HEK293 (cell line): ENCODE measurements at regions not wholly inside any gene's neighbourhood (a gene's known extent, or its start where the extent isn't known, plus 50 kb on each side); places are given as distances from the start of the nearest gene placed in this dataset.

Experiments
- CTCF ChIA-PET: fragments of 350-600 bp; formaldehyde crosslinking; extraction: SDS; loops from one replicate; lab custom pipeline; 2021; ENCODE audit warnings: antibody characterized with exemption; lab: Yijun Ruan, JAX
- POLR2A ChIA-PET: fragments of 300-600 bp; formaldehyde crosslinking; extraction: SDS; loops from one replicate; lab custom pipeline; 2020; ENCODE audit warnings: antibody characterized with exemption, inconsistent platforms; lab: Yijun Ruan, JAX
- H3K27ac ChIP-seq: fragments of 200-500 bp; sonication (Bioruptor generic); 2 replicates; pipeline ENCODE4 v1.5.1; 2014; ENCODE audit warnings: low read depth, low read length, control low read depth, inconsistent platforms; ENCODE audit errors: extremely low read depth
- H3K36me3 ChIP-seq, 2 experiments: fragments of 200-500 bp in 1 of 2; sonication (Bioruptor generic) in 1 of 2; 1 replicate in 1 of 2; 2 replicates in 1 of 2; pipeline ENCODE4 v1.5.1; 2014 to 2017; ENCODE audit warnings: inconsistent platforms in 2 of 2, low read length in 2 of 2; ENCODE audit not compliant: control insufficient read depth in 2 of 2, insufficient read depth in 1 of 2
- H3K4me1 ChIP-seq: fragments of 200-500 bp; sonication (Bioruptor generic); 2 replicates; pipeline ENCODE4 v1.5.1; 2014; ENCODE audit warnings: mild to moderate bottlenecking, low read length, inconsistent platforms; ENCODE audit not compliant: control insufficient read depth, insufficient read depth
- H3K4me3 ChIP-seq: 2 replicates; pipeline ENCODE4 v1.5.1; 2011; ENCODE audit warnings: low read depth, mild to moderate bottlenecking, control low read depth, low read length, moderate library complexity
- H3K9me3 ChIP-seq: fragments of 200-500 bp; sonication (Bioruptor generic); 2 replicates; pipeline ENCODE4 v1.5.1; 2014; ENCODE audit warnings: low read depth, low read length, inconsistent platforms; ENCODE audit not compliant: control insufficient read depth, insufficient read depth
- GLIS1 ChIP-seq: fragments of 450-650 bp; formaldehyde crosslinking; IDR thresholded peaks from 2 replicates; pipeline ENCODE4 v1.5.1; 2016; ENCODE audit warnings: missing biosample characterization, missing genetic modification characterization
- SCRT1 ChIP-seq: fragments of 450-650 bp; formaldehyde crosslinking; IDR thresholded peaks from 2 replicates; pipeline ENCODE4 v1.5.1; 2016; ENCODE audit warnings: missing biosample characterization, missing genetic modification characterization, borderline replicate concordance
- SCRT2 ChIP-seq: fragments of 450-650 bp; formaldehyde crosslinking; IDR thresholded peaks from 2 replicates; pipeline ENCODE4 v1.5.1; 2016; ENCODE audit warnings: missing biosample characterization, missing genetic modification characterization
- SP2 ChIP-seq: fragments of 450-650 bp; formaldehyde crosslinking; IDR thresholded peaks from 2 replicates; pipeline ENCODE4 v1.5.1; 2016; ENCODE audit warnings: missing biosample characterization, missing genetic modification characterization
- ZBTB17 ChIP-seq: fragments of 450-650 bp; formaldehyde crosslinking; IDR thresholded peaks from 2 replicates; pipeline ENCODE4 v1.5.1; 2016; ENCODE audit warnings: missing biosample characterization, missing genetic modification characterization
- ZNF112 ChIP-seq: fragments of 450-650 bp; formaldehyde crosslinking; IDR thresholded peaks from 2 replicates; pipeline ENCODE4 v1.5.0; 2017; ENCODE audit warnings: missing biosample characterization, missing genetic modification characterization
- ZNF114 ChIP-seq: fragments of 450-650 bp; formaldehyde crosslinking; IDR thresholded peaks from 2 replicates; pipeline ENCODE4 v1.5.0; 2017; ENCODE audit warnings: missing biosample characterization, missing genetic modification characterization
- ZNF132 ChIP-seq: fragments of 450-650 bp; formaldehyde crosslinking; IDR thresholded peaks from 2 replicates; pipeline ENCODE4 v1.5.1; 2017; ENCODE audit warnings: missing biosample characterization, missing genetic modification characterization, borderline replicate concordance
- ZNF146 ChIP-seq: fragments of 450-650 bp; formaldehyde crosslinking; IDR thresholded peaks from 2 replicates; pipeline ENCODE4 v1.5.1; 2016; ENCODE audit warnings: missing biosample characterization, missing genetic modification characterization
- ZNF155 ChIP-seq: fragments of 450-650 bp; formaldehyde crosslinking; IDR thresholded peaks from 2 replicates; pipeline ENCODE4 v1.5.1; 2016; ENCODE audit warnings: missing biosample characterization, missing genetic modification characterization
- ZNF169 ChIP-seq: fragments of 450-650 bp; formaldehyde crosslinking; IDR thresholded peaks from 2 replicates; pipeline ENCODE4 v1.5.1; 2016; ENCODE audit warnings: missing biosample characterization, missing genetic modification characterization
- ZNF175 ChIP-seq: fragments of 450-650 bp; formaldehyde crosslinking; IDR thresholded peaks from 2 replicates; pipeline ENCODE4 v1.5.1; 2016; ENCODE audit warnings: missing biosample characterization, missing genetic modification characterization
- ZNF19 ChIP-seq: fragments of 450-650 bp; formaldehyde crosslinking; IDR thresholded peaks from 2 replicates; pipeline ENCODE4; 2016; ENCODE audit warnings: missing biosample characterization, missing genetic modification characterization, low read depth
- ZNF202 ChIP-seq: fragments of 450-650 bp; formaldehyde crosslinking; IDR thresholded peaks from 2 replicates; pipeline ENCODE4 v1.5.1; 2016; ENCODE audit warnings: missing biosample characterization, missing genetic modification characterization, borderline replicate concordance
- ZNF214 ChIP-seq: fragments of 450-650 bp; formaldehyde crosslinking; IDR thresholded peaks from 2 replicates; pipeline ENCODE4 v1.5.1; 2017; ENCODE audit warnings: missing biosample characterization, mild to moderate bottlenecking, missing genetic modification characterization, borderline replicate concordance
- ZNF354C ChIP-seq: fragments of 450-650 bp; formaldehyde crosslinking; IDR thresholded peaks from 2 replicates; pipeline ENCODE4 v1.5.1; 2016; ENCODE audit warnings: missing biosample characterization, missing genetic modification characterization, low read depth, borderline replicate concordance
- ZNF48 ChIP-seq: fragments of 450-650 bp; formaldehyde crosslinking; IDR thresholded peaks from 2 replicates; pipeline ENCODE4 v1.5.1; 2016; ENCODE audit warnings: missing biosample characterization, missing genetic modification characterization
- ZNF555 ChIP-seq: fragments of 450-650 bp; formaldehyde crosslinking; conservative IDR thresholded peaks from 2 replicates; pipeline ENCODE4 v1.5.1; 2017; ENCODE audit warnings: missing biosample characterization, mild to moderate bottlenecking, missing genetic modification characterization, inconsistent platforms
- ZNF561 ChIP-seq: fragments of 450-650 bp; IDR thresholded peaks from 2 replicates; pipeline ENCODE4 v1.5.1; 2018; ENCODE audit warnings: missing biosample characterization, missing genetic modification characterization, borderline replicate concordance
- ZNF664 ChIP-seq: fragments of 450-650 bp; formaldehyde crosslinking; IDR thresholded peaks from 2 replicates; pipeline ENCODE4 v1.5.1; 2016; ENCODE audit warnings: missing biosample characterization, missing genetic modification characterization
- ZNF670 ChIP-seq: fragments of 450-650 bp; formaldehyde crosslinking; IDR thresholded peaks from 2 replicates; pipeline ENCODE4 v1.5.1; 2016; ENCODE audit warnings: missing biosample characterization, missing genetic modification characterization, low read depth
- ZNF785 ChIP-seq: fragments of 450-650 bp; formaldehyde crosslinking; IDR thresholded peaks from 2 replicates; pipeline ENCODE4 v1.5.1; 2016; ENCODE audit warnings: missing biosample characterization, missing genetic modification characterization
- TF ChIP-seq, protein P1 (sequence below): fragments of 450-650 bp; formaldehyde crosslinking; IDR thresholded peaks from 2 replicates; pipeline ENCODE4 v1.5.1; 2016; ENCODE audit warnings: missing biosample characterization, missing genetic modification characterization
- TF ChIP-seq, protein P2 (sequence below): fragments of 450-650 bp; formaldehyde crosslinking; IDR thresholded peaks from 2 replicates; pipeline ENCODE4 v1.5.1; 2016; ENCODE audit warnings: missing biosample characterization, missing genetic modification characterization
- TF ChIP-seq, protein P3 (sequence below): sonication (generic); formaldehyde crosslinking; IDR thresholded peaks from 2 replicates; pipeline ENCODE4 v1.8.1; 2022; ENCODE audit warnings: mild to moderate bottlenecking, moderate library complexity, missing genetic modification reagents
- TF ChIP-seq, protein P4 (sequence below): fragments of 450-650 bp; formaldehyde crosslinking; optimal IDR thresholded peaks from 2 replicates; pipeline ENCODE3; 2016; ENCODE audit warnings: missing biosample characterization, mild to moderate bottlenecking, missing genetic modification characterization
- TF ChIP-seq, protein P5 (sequence below): fragments of 450-650 bp; formaldehyde crosslinking; IDR thresholded peaks from 2 replicates; pipeline ENCODE4 v1.5.1; 2017; ENCODE audit warnings: missing biosample characterization, missing genetic modification characterization

DNA sequence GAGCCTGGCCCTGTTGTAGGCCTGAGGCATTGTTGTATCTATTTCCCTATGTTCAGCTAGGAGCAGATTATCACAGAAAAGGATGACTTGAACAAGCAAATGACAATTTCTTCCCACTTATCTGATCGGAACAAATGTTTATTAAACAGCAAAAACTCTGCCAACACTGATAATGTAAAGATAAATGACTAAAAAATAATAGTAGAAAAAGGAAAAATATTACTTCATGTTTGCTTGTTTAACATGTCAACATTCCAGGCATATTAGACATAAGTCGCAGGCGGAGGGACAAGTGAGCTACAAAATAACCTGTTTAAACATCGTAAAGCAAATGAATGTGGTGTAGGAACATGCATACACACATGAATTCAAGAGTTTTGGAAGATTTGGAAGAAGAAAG is 257.9 kb downstream of the TMX3 start:
- POLR2A ChIA-PET: no interaction called here
- no peaks in the 10 kb centered on the region for H3K4me1 ChIP-seq
- no peaks in the 10 kb centered on the region for H3K9me3 ChIP-seq
- CTCF ChIA-PET: no interaction called here
- no peak overlapping the region for H3K27ac ChIP-seq
- H3K4me3 ChIP-seq: no peak overlapping the region
- no peaks in the 10 kb centered on the region for H3K36me3 ChIP-seq
- TF ChIP-seq ZNF132 (tag by site-specific recombination): no peak
- no peak for TF ChIP-seq SCRT1 (tag by site-specific recombination)
- no peak for TF ChIP-seq ZNF561 (tag by site-specific recombination)
- TF ChIP-seq GLIS1 (tag by site-specific recombination): no peak
- no peak for TF ChIP-seq ZNF785
- TF ChIP-seq, protein P1, sequence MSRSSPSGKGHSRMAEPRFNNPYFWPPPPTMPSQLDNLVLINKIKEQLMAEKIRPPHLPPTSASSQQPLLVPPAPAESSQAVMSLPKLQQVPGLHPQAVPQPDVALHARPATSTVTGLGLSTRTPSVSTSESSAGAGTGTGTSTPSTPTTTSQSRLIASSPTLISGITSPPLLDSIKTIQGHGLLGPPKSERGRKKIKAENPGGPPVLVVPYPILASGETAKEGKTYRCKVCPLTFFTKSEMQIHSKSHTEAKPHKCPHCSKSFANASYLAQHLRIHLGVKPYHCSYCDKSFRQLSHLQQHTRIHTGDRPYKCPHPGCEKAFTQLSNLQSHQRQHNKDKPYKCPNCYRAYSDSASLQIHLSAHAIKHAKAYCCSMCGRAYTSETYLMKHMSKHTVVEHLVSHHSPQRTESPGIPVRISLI (tag by site-specific recombination): no peak
- no peak for TF ChIP-seq ZNF146 (tag by site-specific recombination)

DNA sequence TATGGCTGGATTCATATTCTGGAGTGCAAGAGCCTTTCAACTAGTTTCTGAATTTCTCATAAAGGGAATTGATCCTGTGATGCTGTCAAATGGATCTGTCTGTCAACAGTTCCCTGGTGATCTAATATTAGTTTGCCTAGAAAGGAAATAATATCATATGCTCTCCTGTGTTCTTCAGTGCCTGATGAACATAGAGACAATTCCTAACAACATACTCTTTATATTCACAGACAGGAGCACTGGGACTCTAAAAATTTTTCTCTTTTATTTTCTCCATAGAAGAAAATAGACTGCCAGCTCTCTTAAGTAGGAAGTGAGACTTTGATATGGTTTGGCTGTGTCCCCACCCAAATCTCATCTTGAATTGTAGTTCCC is 259.7 kb downstream of the TMX3 start:
- POLR2A ChIA-PET: no interaction called here
- no peak overlapping the region for H3K27ac ChIP-seq
- CTCF ChIA-PET: no interaction called here
- no peaks in the 10 kb centered on the region for H3K36me3 ChIP-seq
- TF ChIP-seq ZNF112 (no peak), ZBTB17 (tag by site-specific recombination) (no peak), SCRT2 (no peak), ZNF48 (no peak), ZNF202 (tag by site-specific recombination) (no peak), ZNF214 (tag by site-specific recombination) (no peak), ZNF175 (tag by site-specific recombination) (no peak), ZNF114 (tag by site-specific recombination) (no peak), SP2 (tag by site-specific recombination) (no peak), ZNF664 (no peak)
- TF ChIP-seq, protein P2, sequence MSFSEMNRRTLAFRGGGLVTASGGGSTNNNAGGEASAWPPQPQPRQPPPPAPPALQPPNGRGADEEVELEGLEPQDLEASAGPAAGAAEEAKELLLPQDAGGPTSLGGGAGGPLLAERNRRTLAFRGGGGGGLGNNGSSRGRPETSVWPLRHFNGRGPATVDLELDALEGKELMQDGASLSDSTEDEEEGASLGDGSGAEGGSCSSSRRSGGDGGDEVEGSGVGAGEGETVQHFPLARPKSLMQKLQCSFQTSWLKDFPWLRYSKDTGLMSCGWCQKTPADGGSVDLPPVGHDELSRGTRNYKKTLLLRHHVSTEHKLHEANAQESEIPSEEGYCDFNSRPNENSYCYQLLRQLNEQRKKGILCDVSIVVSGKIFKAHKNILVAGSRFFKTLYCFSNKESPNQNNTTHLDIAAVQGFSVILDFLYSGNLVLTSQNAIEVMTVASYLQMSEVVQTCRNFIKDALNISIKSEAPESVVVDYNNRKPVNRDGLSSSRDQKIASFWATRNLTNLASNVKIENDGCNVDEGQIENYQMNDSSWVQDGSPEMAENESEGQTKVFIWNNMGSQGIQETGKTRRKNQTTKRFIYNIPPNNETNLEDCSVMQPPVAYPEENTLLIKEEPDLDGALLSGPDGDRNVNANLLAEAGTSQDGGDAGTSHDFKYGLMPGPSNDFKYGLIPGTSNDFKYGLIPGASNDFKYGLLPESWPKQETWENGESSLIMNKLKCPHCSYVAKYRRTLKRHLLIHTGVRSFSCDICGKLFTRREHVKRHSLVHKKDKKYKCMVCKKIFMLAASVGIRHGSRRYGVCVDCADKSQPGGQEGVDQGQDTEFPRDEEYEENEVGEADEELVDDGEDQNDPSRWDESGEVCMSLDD (tag by site-specific recombination): no peak
- H3K4me1 ChIP-seq: no peaks in the 10 kb centered on the region
- H3K9me3 ChIP-seq: no peaks in the 10 kb centered on the region
- H3K4me3 ChIP-seq: no peak overlapping the region

DNA sequence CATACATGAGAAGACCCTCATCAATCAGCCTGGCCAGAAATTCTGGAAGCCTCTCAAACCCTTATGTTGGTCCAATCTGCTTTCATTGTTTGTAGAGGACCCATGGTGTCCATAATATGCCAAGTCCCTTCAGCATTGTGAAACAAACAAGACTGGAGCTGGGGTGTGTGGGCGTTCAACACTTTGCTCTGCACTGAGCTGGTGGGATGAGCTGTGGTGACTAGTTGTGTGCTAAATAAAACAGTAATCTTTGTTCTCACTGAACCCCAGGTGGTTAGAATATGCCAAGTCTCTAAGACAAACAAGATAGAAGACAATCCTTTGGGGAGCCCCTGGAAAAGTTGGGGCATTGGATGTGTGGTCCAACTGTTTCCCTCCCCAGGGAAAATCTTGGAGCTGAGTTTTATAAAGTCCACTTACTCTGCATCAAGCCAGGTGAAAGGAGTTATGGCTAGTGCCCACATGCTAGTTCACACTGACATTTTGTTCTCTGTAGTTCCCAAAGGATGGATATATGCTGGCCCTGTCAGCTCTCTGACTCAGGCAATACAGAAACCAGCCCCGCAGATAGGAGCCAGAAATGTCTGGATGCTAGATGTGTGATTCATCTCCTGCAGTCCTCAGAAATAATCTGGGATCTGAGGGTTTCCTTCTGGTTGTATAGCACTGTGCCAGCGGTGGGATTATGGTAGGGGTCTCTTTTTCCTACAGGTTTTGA is 260.2 kb downstream of the TMX3 start:
- Histone ChIP-seq H3K4me3 (no peak overlapping the region), H3K4me1 (no peaks in the 10 kb centered on the region), H3K36me3 (no peaks in the 10 kb centered on the region), H3K27ac (no peak overlapping the region), H3K9me3 (no peaks in the 10 kb centered on the region)
- ChIA-PET CTCF (no interaction called here), POLR2A (no interaction called here)
- TF ChIP-seq, protein P3, sequence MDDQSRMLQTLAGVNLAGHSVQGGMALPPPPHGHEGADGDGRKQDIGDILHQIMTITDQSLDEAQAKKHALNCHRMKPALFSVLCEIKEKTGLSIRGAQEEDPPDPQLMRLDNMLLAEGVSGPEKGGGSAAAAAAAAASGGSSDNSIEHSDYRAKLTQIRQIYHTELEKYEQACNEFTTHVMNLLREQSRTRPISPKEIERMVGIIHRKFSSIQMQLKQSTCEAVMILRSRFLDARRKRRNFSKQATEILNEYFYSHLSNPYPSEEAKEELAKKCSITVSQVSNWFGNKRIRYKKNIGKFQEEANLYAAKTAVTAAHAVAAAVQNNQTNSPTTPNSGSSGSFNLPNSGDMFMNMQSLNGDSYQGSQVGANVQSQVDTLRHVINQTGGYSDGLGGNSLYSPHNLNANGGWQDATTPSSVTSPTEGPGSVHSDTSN (CRISPR knock-in tag): no peak
- no peak for TF ChIP-seq ZNF155
- TF ChIP-seq ZNF19 (tag by site-specific recombination): no peak
- TF ChIP-seq ZNF354C (tag by site-specific recombination): no peak
- TF ChIP-seq ZNF555 (tag by site-specific recombination): no peak
- TF ChIP-seq ZNF169 (tag by site-specific recombination): no peak
- TF ChIP-seq ZNF670: no peak
- TF ChIP-seq, protein P4, sequence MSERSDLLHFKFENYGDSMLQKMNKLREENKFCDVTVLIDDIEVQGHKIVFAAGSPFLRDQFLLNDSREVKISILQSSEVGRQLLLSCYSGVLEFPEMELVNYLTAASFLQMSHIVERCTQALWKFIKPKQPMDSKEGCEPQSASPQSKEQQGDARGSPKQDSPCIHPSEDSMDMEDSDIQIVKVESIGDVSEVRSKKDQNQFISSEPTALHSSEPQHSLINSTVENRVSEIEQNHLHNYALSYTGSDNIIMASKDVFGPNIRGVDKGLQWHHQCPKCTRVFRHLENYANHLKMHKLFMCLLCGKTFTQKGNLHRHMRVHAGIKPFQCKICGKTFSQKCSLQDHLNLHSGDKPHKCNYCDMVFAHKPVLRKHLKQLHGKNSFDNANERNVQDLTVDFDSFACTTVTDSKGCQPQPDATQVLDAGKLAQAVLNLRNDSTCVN: no peak
- TF ChIP-seq, protein P5, sequence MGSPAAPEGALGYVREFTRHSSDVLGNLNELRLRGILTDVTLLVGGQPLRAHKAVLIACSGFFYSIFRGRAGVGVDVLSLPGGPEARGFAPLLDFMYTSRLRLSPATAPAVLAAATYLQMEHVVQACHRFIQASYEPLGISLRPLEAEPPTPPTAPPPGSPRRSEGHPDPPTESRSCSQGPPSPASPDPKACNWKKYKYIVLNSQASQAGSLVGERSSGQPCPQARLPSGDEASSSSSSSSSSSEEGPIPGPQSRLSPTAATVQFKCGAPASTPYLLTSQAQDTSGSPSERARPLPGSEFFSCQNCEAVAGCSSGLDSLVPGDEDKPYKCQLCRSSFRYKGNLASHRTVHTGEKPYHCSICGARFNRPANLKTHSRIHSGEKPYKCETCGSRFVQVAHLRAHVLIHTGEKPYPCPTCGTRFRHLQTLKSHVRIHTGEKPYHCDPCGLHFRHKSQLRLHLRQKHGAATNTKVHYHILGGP (tag by site-specific recombination): no peak
